H1 (cell line): ENCODE measurements at regions not wholly inside any gene's neighbourhood (a gene's known extent, or its start where the extent isn't known, plus 50 kb on each side); places are given as distances from the start of the nearest gene placed in this dataset.

Experiments used
- CREB1 ChIP-seq: IDR thresholded peaks from 2 replicates; pipeline ENCODE4 v1.6.1; 2012; ENCODE audit warnings: inconsistent platforms
- EGR1 ChIP-seq: IDR thresholded peaks from 2 replicates; pipeline ENCODE4 v1.6.1; 2011; ENCODE audit warnings: low read depth, low read length, borderline replicate concordance
- GTF2F1 ChIP-seq: IDR thresholded peaks from 2 replicates; pipeline ENCODE4 v1.6.1; 2012; ENCODE audit warnings: low read depth, low read length, improper control_type of control experiment, borderline replicate concordance
- TF ChIP-seq, protein P1 (sequence below), 3 experiments: IDR thresholded peaks; 1 replicate in 2 of 3; 2 replicates in 1 of 3; pipeline versions ENCODE4 v1.5.1 to v1.6.1; 2011; ENCODE audit warnings: low read length in 3 of 3, mild to moderate bottlenecking in 3 of 3, inconsistent platforms in 2 of 3, low read depth in 1 of 3, moderate library complexity in 1 of 3; ENCODE audit not compliant: insufficient read depth in 1 of 3; ENCODE audit errors: control extremely low read depth in 1 of 3

DNA sequence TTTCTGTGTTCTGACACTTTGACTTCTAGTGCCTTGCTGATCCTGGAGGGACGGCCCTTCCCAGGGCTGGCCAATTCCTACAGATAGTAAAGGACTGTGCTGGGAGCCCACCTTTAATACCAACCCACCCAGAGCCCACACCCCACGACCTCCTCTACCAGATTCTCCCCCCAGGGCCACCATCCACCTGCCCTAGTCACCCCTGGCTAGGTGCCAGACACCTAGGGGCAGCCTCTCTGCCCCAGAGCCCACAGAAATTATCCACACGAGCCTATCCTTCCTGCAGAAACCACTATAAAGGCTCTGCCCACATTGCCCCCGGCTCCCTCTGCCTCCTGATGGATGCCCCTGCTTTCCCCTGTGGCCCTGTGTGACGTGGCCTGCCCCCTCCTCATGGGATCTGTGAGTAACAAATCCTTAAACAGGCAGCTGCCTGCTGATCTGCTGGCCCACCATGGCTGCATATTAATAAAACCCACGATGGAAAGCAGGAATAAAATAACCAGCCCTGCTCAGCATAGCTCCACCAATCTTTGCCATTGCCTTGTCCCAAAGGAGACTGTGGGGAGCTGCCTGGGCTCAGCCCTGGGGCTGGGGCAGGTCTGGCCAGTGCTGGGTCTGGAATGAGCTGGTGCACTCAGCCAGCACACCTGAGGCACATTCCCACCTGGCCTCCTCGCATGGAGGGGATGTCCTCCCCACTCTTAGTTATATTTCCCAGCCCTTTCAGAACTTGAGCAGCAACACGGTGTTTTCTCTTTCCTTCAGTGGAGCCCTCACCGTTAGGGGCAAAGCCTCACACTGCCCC, 488.5 kb downstream of the NPHP4 start (continued):
- TF ChIP-seq, protein P1, sequence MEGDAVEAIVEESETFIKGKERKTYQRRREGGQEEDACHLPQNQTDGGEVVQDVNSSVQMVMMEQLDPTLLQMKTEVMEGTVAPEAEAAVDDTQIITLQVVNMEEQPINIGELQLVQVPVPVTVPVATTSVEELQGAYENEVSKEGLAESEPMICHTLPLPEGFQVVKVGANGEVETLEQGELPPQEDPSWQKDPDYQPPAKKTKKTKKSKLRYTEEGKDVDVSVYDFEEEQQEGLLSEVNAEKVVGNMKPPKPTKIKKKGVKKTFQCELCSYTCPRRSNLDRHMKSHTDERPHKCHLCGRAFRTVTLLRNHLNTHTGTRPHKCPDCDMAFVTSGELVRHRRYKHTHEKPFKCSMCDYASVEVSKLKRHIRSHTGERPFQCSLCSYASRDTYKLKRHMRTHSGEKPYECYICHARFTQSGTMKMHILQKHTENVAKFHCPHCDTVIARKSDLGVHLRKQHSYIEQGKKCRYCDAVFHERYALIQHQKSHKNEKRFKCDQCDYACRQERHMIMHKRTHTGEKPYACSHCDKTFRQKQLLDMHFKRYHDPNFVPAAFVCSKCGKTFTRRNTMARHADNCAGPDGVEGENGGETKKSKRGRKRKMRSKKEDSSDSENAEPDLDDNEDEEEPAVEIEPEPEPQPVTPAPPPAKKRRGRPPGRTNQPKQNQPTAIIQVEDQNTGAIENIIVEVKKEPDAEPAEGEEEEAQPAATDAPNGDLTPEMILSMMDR (IDR thresholded peaks at IDR 0.05; ENCODE audit: control extremely low read depth in 1 of 3, insufficient read depth in 1 of 3, low read depth in 1 of 3, low read length in 3 of 3) = no peak
- no peak for TF ChIP-seq CREB1
- TF ChIP-seq GTF2F1 = no peak
- no peak for TF ChIP-seq EGR1
